ENCODE measurements at regions not wholly inside any gene's neighbourhood (a gene's known extent, or its start where the extent isn't known, plus 50 kb on each side); places are given as distances from the start of the nearest gene placed in this dataset.
"Not testable (repeated sequence)": the region's sequence is repeated elsewhere in the genome, so short reads cannot be mapped to it uniquely, and the experiment has no call there.

GRCh38 chr1:178589042-178589441 lies 76.1 kb downstream of the TEX35 start:
- not testable (repeated sequence) for TF ChIP-seq HNF4A (conservative IDR thresholded peaks at IDR 0.05); CTCF (IDR thresholded peaks at IDR 0.05; ENCODE audit: low read depth, low read length, missing input control); MAX (IDR thresholded peaks at IDR 0.05); ATF3 (IDR thresholded peaks at IDR 0.05); TAF1 (conservative IDR thresholded peaks at IDR 0.05); FOXA1 (IDR thresholded peaks at IDR 0.05); RAD21 (IDR thresholded peaks at IDR 0.05); YY1 (IDR thresholded peaks at IDR 0.05); RXRA (IDR thresholded peaks at IDR 0.05); JUND (IDR thresholded peaks at IDR 0.05)
- TF ChIP-seq, protein P1, sequence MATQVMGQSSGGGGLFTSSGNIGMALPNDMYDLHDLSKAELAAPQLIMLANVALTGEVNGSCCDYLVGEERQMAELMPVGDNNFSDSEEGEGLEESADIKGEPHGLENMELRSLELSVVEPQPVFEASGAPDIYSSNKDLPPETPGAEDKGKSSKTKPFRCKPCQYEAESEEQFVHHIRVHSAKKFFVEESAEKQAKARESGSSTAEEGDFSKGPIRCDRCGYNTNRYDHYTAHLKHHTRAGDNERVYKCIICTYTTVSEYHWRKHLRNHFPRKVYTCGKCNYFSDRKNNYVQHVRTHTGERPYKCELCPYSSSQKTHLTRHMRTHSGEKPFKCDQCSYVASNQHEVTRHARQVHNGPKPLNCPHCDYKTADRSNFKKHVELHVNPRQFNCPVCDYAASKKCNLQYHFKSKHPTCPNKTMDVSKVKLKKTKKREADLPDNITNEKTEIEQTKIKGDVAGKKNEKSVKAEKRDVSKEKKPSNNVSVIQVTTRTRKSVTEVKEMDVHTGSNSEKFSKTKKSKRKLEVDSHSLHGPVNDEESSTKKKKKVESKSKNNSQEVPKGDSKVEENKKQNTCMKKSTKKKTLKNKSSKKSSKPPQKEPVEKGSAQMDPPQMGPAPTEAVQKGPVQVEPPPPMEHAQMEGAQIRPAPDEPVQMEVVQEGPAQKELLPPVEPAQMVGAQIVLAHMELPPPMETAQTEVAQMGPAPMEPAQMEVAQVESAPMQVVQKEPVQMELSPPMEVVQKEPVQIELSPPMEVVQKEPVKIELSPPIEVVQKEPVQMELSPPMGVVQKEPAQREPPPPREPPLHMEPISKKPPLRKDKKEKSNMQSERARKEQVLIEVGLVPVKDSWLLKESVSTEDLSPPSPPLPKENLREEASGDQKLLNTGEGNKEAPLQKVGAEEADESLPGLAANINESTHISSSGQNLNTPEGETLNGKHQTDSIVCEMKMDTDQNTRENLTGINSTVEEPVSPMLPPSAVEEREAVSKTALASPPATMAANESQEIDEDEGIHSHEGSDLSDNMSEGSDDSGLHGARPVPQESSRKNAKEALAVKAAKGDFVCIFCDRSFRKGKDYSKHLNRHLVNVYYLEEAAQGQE (IDR thresholded peaks at IDR 0.05) = not testable (repeated sequence)
- TF ChIP-seq, protein P2, sequence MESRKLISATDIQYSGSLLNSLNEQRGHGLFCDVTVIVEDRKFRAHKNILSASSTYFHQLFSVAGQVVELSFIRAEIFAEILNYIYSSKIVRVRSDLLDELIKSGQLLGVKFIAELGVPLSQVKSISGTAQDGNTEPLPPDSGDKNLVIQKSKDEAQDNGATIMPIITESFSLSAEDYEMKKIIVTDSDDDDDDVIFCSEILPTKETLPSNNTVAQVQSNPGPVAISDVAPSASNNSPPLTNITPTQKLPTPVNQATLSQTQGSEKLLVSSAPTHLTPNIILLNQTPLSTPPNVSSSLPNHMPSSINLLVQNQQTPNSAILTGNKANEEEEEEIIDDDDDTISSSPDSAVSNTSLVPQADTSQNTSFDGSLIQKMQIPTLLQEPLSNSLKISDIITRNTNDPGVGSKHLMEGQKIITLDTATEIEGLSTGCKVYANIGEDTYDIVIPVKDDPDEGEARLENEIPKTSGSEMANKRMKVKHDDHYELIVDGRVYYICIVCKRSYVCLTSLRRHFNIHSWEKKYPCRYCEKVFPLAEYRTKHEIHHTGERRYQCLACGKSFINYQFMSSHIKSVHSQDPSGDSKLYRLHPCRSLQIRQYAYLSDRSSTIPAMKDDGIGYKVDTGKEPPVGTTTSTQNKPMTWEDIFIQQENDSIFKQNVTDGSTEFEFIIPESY (IDR thresholded peaks at IDR 0.05) = not testable (repeated sequence)
